Parathyroid adenoma (tissue), 2 donors: ENCODE measurements at regions not wholly inside any gene's neighbourhood (a gene's known extent, or its start where the extent isn't known, plus 50 kb on each side); places are given as distances from the start of the nearest gene placed in this dataset.

ENCODE experiments used
- H2AFZ ChIP-seq: fragments of 300-600 bp; sonication (generic); one replicate; pipeline ENCODE4 v1.7.0; 2017; ENCODE audit warnings: antibody characterized with exemption, mild to moderate bottlenecking
- H3K27ac ChIP-seq: fragments of 300-600 bp; sonication (generic); one replicate; pipeline ENCODE4 v1.7.0; 2017
- H3K27me3 ChIP-seq: fragments of 300-600 bp; sonication (generic); one replicate; pipeline ENCODE4 v1.7.0; 2017; ENCODE audit warnings: low read length; ENCODE audit not compliant: control insufficient read depth, insufficient read depth
- H3K36me3 ChIP-seq: fragments of 300-600 bp; sonication (generic); one replicate; pipeline ENCODE4 v1.7.0; 2017; ENCODE audit warnings: low read length; ENCODE audit not compliant: control insufficient read depth, insufficient read depth
- H3K4me1 ChIP-seq: fragments of 300-600 bp; sonication (generic); one replicate; pipeline ENCODE4 v1.7.0; 2017; ENCODE audit warnings: control low read depth
- H3K4me2 ChIP-seq: fragments of 300-600 bp; sonication (generic); one replicate; pipeline ENCODE4 v1.7.0; 2017; ENCODE audit warnings: low read length
- H3K4me3 ChIP-seq: fragments of 300-600 bp; sonication (generic); one replicate; pipeline ENCODE4 v1.7.0; 2017; ENCODE audit warnings: low read depth, low read length
- H3K79me2 ChIP-seq: fragments of 300-600 bp; sonication (generic); one replicate; pipeline ENCODE4 v1.7.0; 2017; ENCODE audit warnings: control low read depth
- H3K9ac ChIP-seq: fragments of 300-600 bp; sonication (generic); one replicate; pipeline ENCODE4 v1.7.0; 2017; ENCODE audit warnings: mild to moderate bottlenecking
- H3K9me3 ChIP-seq: fragments of 300-600 bp; sonication (generic); one replicate; pipeline ENCODE4 v1.7.0; 2017; ENCODE audit warnings: low read length; ENCODE audit not compliant: control insufficient read depth
- CTCF ChIP-seq: fragments of 300-600 bp; sonication (generic); IDR thresholded peaks from one replicate; pipeline ENCODE4 v1.7.0; 2017; ENCODE audit warnings: antibody characterized with exemption, mild to moderate bottlenecking
- donor health status: primary hyperparathyroidism.

- no peak overlapping the region for H3K4me2 ChIP-seq
- no peak overlapping the region for H3K4me3 ChIP-seq
- no peaks in the 10 kb centered on the region for H3K4me1 ChIP-seq
- no peak overlapping the region for H3K9ac ChIP-seq
- no peaks in the 10 kb centered on the region for H3K9me3 ChIP-seq
- H2AFZ ChIP-seq, result no peak overlapping the region
- H3K36me3 ChIP-seq, result no peaks in the 10 kb centered on the region
- H3K27me3 ChIP-seq, result no peaks in the 10 kb centered on the region
- no peak for TF ChIP-seq CTCF
- H3K79me2 ChIP-seq, result no peaks in the 10 kb centered on the region
- no peak overlapping the region for H3K27ac ChIP-seq
Observed at GRCh38 chr5:163964671-163965070, 459.3 kb downstream of the MAT2B start.

- no peak overlapping the region for H3K9ac ChIP-seq
- no peak overlapping the region for H3K27ac ChIP-seq
- no peaks in the 10 kb centered on the region for H3K79me2 ChIP-seq
- H3K4me3 ChIP-seq, result no peak overlapping the region
- no peaks in the 10 kb centered on the region for H3K36me3 ChIP-seq
- H3K4me1 ChIP-seq, result no peaks in the 10 kb centered on the region
- H3K4me2 ChIP-seq, result no peak overlapping the region
- H2AFZ ChIP-seq, result no peak overlapping the region
- H3K9me3 ChIP-seq, result no peaks in the 10 kb centered on the region
- H3K27me3 ChIP-seq, result no peaks in the 10 kb centered on the region
- no peak for TF ChIP-seq CTCF
Observed at GRCh38 chr5:163967268-163967667, 461.8 kb downstream of the MAT2B start.

- Histone ChIP-seq H3K27me3 (no peaks in the 10 kb centered on the region), H3K4me2 (no peak overlapping the region), H2AFZ (no peak overlapping the region), H3K9me3 (no peaks in the 10 kb centered on the region), H3K9ac (no peak overlapping the region), H3K4me3 (no peak overlapping the region), H3K4me1 (no peaks in the 10 kb centered on the region), H3K36me3 (no peaks in the 10 kb centered on the region), H3K27ac (no peak overlapping the region), H3K79me2 (no peaks in the 10 kb centered on the region)
- no peak for TF ChIP-seq CTCF
Observed at GRCh38 chr5:163968651-163969050, 463.2 kb downstream of the MAT2B start.

GRCh38 chr5:163976696-163977095 lies 471.3 kb downstream of the MAT2B start:
- no peaks in the 10 kb centered on the region for H3K36me3 ChIP-seq
- no peaks in the 10 kb centered on the region for H3K79me2 ChIP-seq
- no peak overlapping the region for H2AFZ ChIP-seq
- no peak overlapping the region for H3K9ac ChIP-seq
- no peaks in the 10 kb centered on the region for H3K4me1 ChIP-seq
- H3K9me3 ChIP-seq, result no peaks in the 10 kb centered on the region
- no peaks in the 10 kb centered on the region for H3K27me3 ChIP-seq
- H3K4me2 ChIP-seq, result no peak overlapping the region
- H3K27ac ChIP-seq, result no peak overlapping the region
- H3K4me3 ChIP-seq, result no peak overlapping the region
- TF ChIP-seq CTCF, result no peak

GRCh38 chr5:163978897-163979296 lies 473.5 kb downstream of the MAT2B start:
- H3K79me2 ChIP-seq, result no peaks in the 10 kb centered on the region
- H3K9me3 ChIP-seq, result no peaks in the 10 kb centered on the region
- TF ChIP-seq CTCF, result no peak
- H3K27ac ChIP-seq, result no peak overlapping the region
- H3K36me3 ChIP-seq, result no peaks in the 10 kb centered on the region
- H3K27me3 ChIP-seq, result no peaks in the 10 kb centered on the region
- H3K4me2 ChIP-seq, result no peak overlapping the region
- H3K4me3 ChIP-seq, result no peak overlapping the region
- no peak overlapping the region for H2AFZ ChIP-seq
- no peak overlapping the region for H3K9ac ChIP-seq
- no peaks in the 10 kb centered on the region for H3K4me1 ChIP-seq
